HT1080 (cell line): ENCODE measurements at regions not wholly inside any gene's neighbourhood (a gene's known extent, or its start where the extent isn't known, plus 50 kb on each side); places are given as distances from the start of the nearest gene placed in this dataset.

Source experiments
- DNase-seq: peaks from one replicate; pipeline ENCODE4 v3.0.0-alpha.2; 2015; ENCODE audit warnings: low read depth

- peak; percentile 22 for DNase-seq
Measured at GRCh38 chr5:34483442-34484033, 172.6 kb upstream of the RAI14 start.

- no peak for DNase-seq
Measured at GRCh38 chr5:34484216-34484920, 171.8 kb upstream of the RAI14 start.

GRCh38 chr5:34485768-34486030 lies 170.4 kb upstream of the RAI14 start:
- no peak for DNase-seq

GRCh38 chr5:34486160-34486848 lies 169.8 kb upstream of the RAI14 start:
- peak; percentile 75 for DNase-seq

- DNase-seq = no peak
Measured at GRCh38 chr5:34486849-34487158, 169.3 kb upstream of the RAI14 start.

GRCh38 chr5:34487159-34487879 lies 168.8 kb upstream of the RAI14 start:
- peak; percentile 80 for DNase-seq

GRCh38 chr5:34487956-34488355 lies 168.2 kb upstream of the RAI14 start:
- DNase-seq = no peak

- no peak for DNase-seq
Measured at GRCh38 chr5:34488984-34489383, 167.1 kb upstream of the RAI14 start.

GRCh38 chr5:34490506-34491250 lies 165.4 kb upstream of the RAI14 start:
- DNase-seq = no peak

GRCh38 chr5:34491251-34491620 lies 164.9 kb upstream of the RAI14 start:
- DNase-seq = no peak

- peak; percentile 67 for DNase-seq
Measured at GRCh38 chr5:34494111-34494755, 161.9 kb upstream of the RAI14 start.

GRCh38 chr5:34495178-34495577 lies 160.9 kb upstream of the RAI14 start:
- no peak for DNase-seq

GRCh38 chr5:34496260-34496691 lies 159.9 kb upstream of the RAI14 start:
- DNase-seq = no peak

GRCh38 chr5:34496701-34497469 lies 159.2 kb upstream of the RAI14 start:
- no peak for DNase-seq

GRCh38 chr5:34497470-34497808 lies 158.7 kb upstream of the RAI14 start:
- DNase-seq = no peak

- DNase-seq = no peak
Measured at GRCh38 chr5:34498572-34498971, 157.6 kb upstream of the RAI14 start.

GRCh38 chr5:34499001-34499734 lies 157.0 kb upstream of the RAI14 start:
- peak; percentile 89 for DNase-seq

GRCh38 chr5:34500236-34500847 lies 155.8 kb upstream of the RAI14 start:
- no peak for DNase-seq

- no peak for DNase-seq
Measured at GRCh38 chr5:34501016-34501415, 155.1 kb upstream of the RAI14 start.
